Fibroblast of the aortic adventitia (primary cell): ENCODE measurements at regions not wholly inside any gene's neighbourhood (a gene's known extent, or its start where the extent isn't known, plus 50 kb on each side); places are given as distances from the start of the nearest gene placed in this dataset.

Experiments
- DNase-seq: peaks from one replicate; pipeline ENCODE4 v3.0.0-alpha.2; 2010; ENCODE audit warnings: low read depth
- H3K4me3 ChIP-seq: 2 replicates; pipeline ENCODE4 v1.5.1; 2011; ENCODE audit warnings: low read depth, mild to moderate bottlenecking, control low read depth, low read length, moderate library complexity
- TF ChIP-seq, protein P1 (sequence below): IDR thresholded peaks from 2 replicates; pipeline ENCODE4 v1.5.1; 2011; ENCODE audit warnings: mild to moderate bottlenecking, low read length, control low read depth, inconsistent platforms; ENCODE audit not compliant: insufficient read depth

GRCh38 chr3:180287703-180288102 lies 251.0 kb upstream of the PEX5L start:
- no peak overlapping the region for H3K4me3 ChIP-seq
- no peak for DNase-seq
- TF ChIP-seq, protein P1, sequence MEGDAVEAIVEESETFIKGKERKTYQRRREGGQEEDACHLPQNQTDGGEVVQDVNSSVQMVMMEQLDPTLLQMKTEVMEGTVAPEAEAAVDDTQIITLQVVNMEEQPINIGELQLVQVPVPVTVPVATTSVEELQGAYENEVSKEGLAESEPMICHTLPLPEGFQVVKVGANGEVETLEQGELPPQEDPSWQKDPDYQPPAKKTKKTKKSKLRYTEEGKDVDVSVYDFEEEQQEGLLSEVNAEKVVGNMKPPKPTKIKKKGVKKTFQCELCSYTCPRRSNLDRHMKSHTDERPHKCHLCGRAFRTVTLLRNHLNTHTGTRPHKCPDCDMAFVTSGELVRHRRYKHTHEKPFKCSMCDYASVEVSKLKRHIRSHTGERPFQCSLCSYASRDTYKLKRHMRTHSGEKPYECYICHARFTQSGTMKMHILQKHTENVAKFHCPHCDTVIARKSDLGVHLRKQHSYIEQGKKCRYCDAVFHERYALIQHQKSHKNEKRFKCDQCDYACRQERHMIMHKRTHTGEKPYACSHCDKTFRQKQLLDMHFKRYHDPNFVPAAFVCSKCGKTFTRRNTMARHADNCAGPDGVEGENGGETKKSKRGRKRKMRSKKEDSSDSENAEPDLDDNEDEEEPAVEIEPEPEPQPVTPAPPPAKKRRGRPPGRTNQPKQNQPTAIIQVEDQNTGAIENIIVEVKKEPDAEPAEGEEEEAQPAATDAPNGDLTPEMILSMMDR, result no peak

DNA sequence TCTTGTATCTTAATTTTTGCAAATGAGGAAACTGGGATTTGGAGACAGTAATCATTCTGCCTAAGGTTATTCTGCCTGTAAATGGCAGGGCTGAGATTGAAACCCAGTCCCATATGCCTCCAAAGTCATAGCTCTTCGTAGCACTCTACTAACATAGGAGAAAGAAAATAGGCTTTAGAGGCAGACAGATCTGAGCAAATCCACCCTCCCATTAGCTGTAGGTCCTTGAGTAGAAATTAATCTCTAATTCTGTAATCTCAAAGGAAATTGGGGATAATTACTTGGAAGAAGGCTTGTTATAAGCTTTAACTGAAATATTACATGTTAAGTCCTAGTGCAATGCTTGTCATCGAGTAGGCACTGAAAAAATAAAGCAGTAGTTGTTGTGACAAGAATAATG lies 252.1 kb upstream of the PEX5L start:
- DNase-seq, result no peak
- TF ChIP-seq, protein P1, result no peak

DNA sequence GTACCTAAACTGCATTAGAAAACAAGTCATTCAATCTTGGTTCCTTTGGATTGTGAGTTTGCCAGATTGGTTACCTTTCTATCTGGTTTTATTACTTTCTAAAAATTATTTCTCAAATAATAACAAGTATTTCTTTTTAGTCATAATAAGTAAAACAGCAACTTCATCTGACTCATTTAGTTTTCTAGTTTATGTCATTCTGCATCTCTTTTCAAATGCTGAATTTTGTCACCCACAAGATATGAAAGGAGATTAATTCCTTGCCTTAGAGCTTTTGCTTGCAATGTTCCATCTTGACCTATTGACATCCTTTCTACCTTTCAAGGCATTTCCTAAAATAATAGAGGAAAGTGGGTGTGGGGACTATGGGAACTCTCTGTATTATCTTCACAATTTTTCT lies 253.6 kb upstream of the PEX5L start:
- no peak overlapping the region for H3K4me3 ChIP-seq
- DNase-seq, result no peak
- TF ChIP-seq, protein P1, result no peak

More for the DNA sequence above, 252.1 kb upstream of the PEX5L start:
- H3K4me3 ChIP-seq, result no peak overlapping the region

- TF ChIP-seq, protein P1, result no peak
- H3K4me3 ChIP-seq, result no peak overlapping the region
- no peak for DNase-seq
Observed at GRCh38 chr3:180294282-180295027, 257.7 kb upstream of the PEX5L start.

DNA sequence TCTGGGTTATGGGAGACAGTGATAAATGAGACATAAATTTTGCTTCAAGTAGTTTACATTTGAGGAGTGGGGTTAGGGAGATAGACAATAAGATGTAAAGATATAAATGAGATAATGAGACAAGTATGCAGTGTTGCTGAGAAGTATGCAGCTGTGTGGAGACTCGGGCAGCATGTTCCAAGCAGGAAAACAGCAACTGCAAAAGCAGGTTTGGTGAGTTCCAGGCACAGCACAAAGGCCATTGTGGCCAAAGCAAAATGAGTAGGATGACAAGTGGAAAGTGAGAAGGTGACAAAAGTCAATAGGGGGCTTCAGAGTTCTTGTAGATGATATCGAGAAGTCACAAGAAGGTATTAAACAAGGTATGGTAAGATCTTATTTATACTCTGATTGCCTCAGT lies 259.1 kb upstream of the PEX5L start:
- TF ChIP-seq, protein P1, result no peak
- no peak overlapping the region for H3K4me3 ChIP-seq
- no peak for DNase-seq

GRCh38 chr3:180296971-180297370 lies 260.2 kb upstream of the PEX5L start:
- TF ChIP-seq, protein P1, result no peak

DNA sequence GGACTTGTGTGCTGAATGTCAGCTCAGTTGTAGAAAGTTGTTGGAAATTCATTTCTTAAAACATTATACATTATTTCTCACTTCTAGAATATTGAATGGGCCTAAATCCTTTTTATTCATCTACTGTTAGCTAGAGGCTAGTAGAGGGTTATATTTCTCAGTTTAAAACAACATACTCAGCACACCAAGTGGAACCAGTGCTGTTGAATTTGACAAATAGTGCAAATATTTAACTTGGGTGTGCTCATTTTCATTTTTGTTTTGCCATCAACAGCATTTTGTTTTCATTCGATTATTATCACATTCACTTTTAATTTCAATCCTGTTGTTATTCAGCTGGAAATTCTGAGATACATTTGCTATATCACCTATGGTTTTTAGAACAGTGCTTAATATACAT lies 269.4 kb upstream of the PEX5L start:
- no peak for DNase-seq
- TF ChIP-seq, protein P1, result no peak
- H3K4me3 ChIP-seq, result no peak overlapping the region

More at GRCh38 chr3:180296971-180297370, 260.2 kb upstream of the PEX5L start:
- no peak overlapping the region for H3K4me3 ChIP-seq
- no peak for DNase-seq
